ENCODE measurements at regions not wholly inside any gene's neighbourhood (a gene's known extent, or its start where the extent isn't known, plus 50 kb on each side); places are given as distances from the start of the nearest gene placed in this dataset.

GRCh38 chr14:87830443-87831096 is 162.4 kb downstream of the GALC start:
- Mint-ChIP-seq H3K4me3 (no peak overlapping the region), H3K36me3 (ENCODE audit: low read depth) (no peaks in the 10 kb centered on the region), H3K9me3 (no peaks in the 10 kb centered on the region), H3K27me3 (ENCODE audit: low read depth, poor library complexity) (peaks cover 2% of the 10 kb centered on the region), H3K4me1 (no peaks in the 10 kb centered on the region), H3K27ac (no peak overlapping the region)
- DNase-seq: no peak
- TF ChIP-seq, protein P1, sequence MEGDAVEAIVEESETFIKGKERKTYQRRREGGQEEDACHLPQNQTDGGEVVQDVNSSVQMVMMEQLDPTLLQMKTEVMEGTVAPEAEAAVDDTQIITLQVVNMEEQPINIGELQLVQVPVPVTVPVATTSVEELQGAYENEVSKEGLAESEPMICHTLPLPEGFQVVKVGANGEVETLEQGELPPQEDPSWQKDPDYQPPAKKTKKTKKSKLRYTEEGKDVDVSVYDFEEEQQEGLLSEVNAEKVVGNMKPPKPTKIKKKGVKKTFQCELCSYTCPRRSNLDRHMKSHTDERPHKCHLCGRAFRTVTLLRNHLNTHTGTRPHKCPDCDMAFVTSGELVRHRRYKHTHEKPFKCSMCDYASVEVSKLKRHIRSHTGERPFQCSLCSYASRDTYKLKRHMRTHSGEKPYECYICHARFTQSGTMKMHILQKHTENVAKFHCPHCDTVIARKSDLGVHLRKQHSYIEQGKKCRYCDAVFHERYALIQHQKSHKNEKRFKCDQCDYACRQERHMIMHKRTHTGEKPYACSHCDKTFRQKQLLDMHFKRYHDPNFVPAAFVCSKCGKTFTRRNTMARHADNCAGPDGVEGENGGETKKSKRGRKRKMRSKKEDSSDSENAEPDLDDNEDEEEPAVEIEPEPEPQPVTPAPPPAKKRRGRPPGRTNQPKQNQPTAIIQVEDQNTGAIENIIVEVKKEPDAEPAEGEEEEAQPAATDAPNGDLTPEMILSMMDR (IDR thresholded peaks at IDR 0.05): no peak

GRCh38 chr14:87829543-87829942 is 163.4 kb downstream of the GALC start:
- no peaks in the 10 kb centered on the region for H3K36me3 Mint-ChIP-seq (ENCODE audit: low read depth)
- H3K9me3 Mint-ChIP-seq: no peaks in the 10 kb centered on the region
- peaks cover 2% of the 10 kb centered on the region for H3K27me3 Mint-ChIP-seq (ENCODE audit: low read depth, poor library complexity)
- H3K27ac Mint-ChIP-seq: no peak overlapping the region
- DNase-seq: no peak
- TF ChIP-seq, protein P1 (IDR thresholded peaks at IDR 0.05): no peak
- H3K4me1 Mint-ChIP-seq: no peaks in the 10 kb centered on the region
- H3K4me3 Mint-ChIP-seq: no peak overlapping the region

DNA sequence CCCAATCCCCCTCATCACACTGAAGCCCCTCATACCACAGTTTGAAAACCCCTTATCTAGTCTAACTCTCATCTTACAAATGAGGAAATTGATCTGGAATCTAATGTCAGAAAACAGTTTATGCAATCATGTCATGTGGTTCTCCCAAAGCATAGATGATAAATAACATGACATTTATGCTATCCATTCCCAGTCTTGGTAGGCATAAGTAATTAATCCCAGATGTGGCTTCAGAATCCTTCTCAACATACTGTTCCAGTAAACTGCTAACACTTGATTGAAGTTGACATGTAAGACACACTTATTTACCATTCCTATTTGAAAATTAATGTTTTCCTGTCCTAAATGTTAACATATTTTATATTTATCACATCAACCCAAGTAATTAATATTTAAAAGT is 168.7 kb downstream of the GALC start:
- Mint-ChIP-seq H3K36me3 (ENCODE audit: low read depth) (no peaks in the 10 kb centered on the region), H3K27me3 (ENCODE audit: low read depth, poor library complexity) (peaks cover 2% of the 10 kb centered on the region), H3K4me1 (no peaks in the 10 kb centered on the region), H3K4me3 (no peak overlapping the region), H3K27ac (no peak overlapping the region), H3K9me3 (no peaks in the 10 kb centered on the region)
- TF ChIP-seq, protein P1 (IDR thresholded peaks at IDR 0.05): no peak
- DNase-seq: no peak

DNA sequence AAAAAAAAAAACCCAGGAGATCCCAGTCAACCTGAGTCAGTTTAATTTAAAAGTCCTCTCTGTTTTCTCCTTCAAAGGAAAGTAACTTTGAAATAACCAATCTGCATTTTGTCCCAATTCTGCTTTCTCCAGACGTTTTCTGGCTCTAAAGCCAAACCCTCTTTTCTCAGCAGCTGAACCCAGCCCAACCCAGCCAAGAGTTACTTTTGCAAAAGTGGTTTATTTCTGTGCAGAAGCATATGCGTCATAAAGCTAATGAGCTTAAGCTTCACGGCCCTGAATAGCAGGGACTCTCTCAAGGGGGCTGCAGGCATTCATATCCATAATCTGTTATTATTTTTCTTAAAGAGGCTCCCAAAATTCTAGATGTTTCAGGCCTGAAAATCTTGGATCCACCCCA is 176.6 kb downstream of the GALC start:
- Mint-ChIP-seq H3K27ac (no peak overlapping the region), H3K4me3 (no peak overlapping the region), H3K36me3 (ENCODE audit: low read depth) (no peaks in the 10 kb centered on the region), H3K4me1 (peaks cover 6% of the 10 kb centered on the region), H3K27me3 (ENCODE audit: low read depth, poor library complexity) (peaks cover 6% of the 10 kb centered on the region), H3K9me3 (peaks cover 9% of the 10 kb centered on the region)
- TF ChIP-seq, protein P1 (IDR thresholded peaks at IDR 0.05): no peak
- no peak for DNase-seq

DNA sequence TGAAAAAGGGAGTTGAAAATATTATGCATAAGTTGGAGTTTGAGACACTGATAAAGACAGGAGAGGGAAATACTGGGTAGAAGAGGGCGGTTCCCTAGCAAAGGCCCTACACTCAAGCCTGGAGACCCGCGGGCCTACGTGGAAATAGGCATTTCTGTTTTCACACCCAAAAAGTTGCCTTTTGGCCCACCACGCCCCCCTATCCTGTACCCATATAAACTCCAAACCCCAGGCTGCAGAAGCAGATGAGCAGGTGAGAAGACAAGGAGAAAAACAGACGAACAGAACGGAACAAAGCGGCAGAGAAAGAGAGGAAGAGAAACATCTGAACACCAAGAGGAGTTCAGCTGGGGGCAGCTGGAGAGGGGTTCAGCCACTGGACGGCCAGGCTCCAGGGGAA is 177.9 kb downstream of the GALC start:
- TF ChIP-seq, protein P1 (IDR thresholded peaks at IDR 0.05): no peak

DNA sequence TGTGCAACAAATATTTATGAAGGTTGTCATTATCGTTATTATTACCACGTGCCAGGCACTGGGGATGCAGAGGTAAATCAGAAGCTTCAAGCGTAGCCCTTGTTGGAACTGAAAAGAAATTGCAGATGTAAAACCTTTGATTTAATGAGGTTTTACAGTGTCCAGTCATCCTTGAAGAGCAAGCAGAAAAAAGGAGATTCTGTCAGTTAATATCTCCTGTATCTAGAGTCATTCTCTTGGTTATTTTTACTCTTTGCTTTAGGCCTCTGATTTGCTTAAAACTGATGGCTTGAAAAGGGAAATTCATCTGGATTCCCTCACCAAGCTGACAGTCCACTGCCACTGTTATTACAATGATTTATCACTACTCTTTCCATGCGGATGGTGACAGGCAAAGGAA is 179.3 kb downstream of the GALC start:
- DNase-seq: no peak
- H3K9me3 Mint-ChIP-seq: peaks cover 9% of the 10 kb centered on the region
- H3K4me1 Mint-ChIP-seq: peaks cover 6% of the 10 kb centered on the region
- no peak overlapping the region for H3K27ac Mint-ChIP-seq
- H3K36me3 Mint-ChIP-seq (ENCODE audit: low read depth): no peaks in the 10 kb centered on the region
- no peak overlapping the region for H3K4me3 Mint-ChIP-seq
- peaks cover 2% of the 10 kb centered on the region for H3K27me3 Mint-ChIP-seq (ENCODE audit: low read depth, poor library complexity)
- TF ChIP-seq, protein P1 (IDR thresholded peaks at IDR 0.05): no peak

More for the DNA sequence above, 177.9 kb downstream of the GALC start:
- DNase-seq: no peak
- no peak overlapping the region for H3K4me3 Mint-ChIP-seq
- no peak overlapping the region for H3K27ac Mint-ChIP-seq
- no peaks in the 10 kb centered on the region for H3K36me3 Mint-ChIP-seq (ENCODE audit: low read depth)
- peaks cover 6% of the 10 kb centered on the region for H3K27me3 Mint-ChIP-seq (ENCODE audit: low read depth, poor library complexity)
- peaks cover 6% of the 10 kb centered on the region for H3K4me1 Mint-ChIP-seq
- peaks cover 9% of the 10 kb centered on the region for H3K9me3 Mint-ChIP-seq

Data from nephron progenitor cell (in vitro differentiated cells).